ENCODE measurements at regions not wholly inside any gene's neighbourhood (a gene's known extent, or its start where the extent isn't known, plus 50 kb on each side); places are given as distances from the start of the nearest gene placed in this dataset.

DNA sequence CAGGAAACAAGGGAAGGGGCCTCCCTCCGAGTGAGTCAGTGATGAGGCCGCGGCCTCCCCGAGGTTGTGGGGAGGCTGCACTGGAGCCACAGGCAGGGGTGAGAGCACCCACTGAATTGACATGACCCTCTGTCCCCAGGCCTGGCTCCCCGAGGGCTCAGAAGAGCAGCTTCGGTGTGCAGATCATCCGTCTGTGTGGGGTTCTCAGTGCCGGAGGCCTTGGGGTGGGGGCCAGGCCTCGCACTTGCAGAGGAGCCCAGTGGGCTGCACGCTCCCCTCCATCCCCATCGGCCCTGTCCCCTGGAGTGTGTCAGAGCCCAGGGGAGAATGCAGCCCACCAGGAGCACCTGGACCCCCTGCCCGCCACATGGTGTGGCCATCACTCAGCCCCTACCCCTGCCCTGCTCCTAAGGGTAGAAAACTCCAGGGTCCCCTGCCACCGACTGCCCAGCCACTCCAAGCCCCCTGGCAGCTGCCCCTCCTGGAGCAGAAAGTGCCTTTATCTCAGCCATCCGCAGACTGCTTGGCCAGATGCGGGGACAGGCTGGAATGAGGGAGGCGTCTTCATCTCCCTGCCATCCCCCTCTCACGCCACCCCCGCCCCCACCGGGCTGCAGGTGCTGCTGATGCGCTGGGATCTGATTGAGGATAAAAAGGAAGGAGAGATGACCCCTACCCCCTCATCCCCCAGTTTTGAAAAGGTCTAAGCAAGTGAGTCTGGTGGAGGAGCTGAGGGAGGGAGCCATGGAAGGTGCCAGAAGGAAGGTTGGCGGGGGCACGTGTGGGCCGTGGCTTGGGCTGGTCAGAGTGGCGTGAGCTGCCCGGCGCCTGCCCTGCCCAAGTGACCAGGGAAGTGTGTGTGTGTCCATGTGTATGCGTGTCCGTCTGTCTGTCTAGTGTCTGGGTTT, 358.3 kb downstream of the SEC14L1 start:
- TF ChIP-seq, protein P1, sequence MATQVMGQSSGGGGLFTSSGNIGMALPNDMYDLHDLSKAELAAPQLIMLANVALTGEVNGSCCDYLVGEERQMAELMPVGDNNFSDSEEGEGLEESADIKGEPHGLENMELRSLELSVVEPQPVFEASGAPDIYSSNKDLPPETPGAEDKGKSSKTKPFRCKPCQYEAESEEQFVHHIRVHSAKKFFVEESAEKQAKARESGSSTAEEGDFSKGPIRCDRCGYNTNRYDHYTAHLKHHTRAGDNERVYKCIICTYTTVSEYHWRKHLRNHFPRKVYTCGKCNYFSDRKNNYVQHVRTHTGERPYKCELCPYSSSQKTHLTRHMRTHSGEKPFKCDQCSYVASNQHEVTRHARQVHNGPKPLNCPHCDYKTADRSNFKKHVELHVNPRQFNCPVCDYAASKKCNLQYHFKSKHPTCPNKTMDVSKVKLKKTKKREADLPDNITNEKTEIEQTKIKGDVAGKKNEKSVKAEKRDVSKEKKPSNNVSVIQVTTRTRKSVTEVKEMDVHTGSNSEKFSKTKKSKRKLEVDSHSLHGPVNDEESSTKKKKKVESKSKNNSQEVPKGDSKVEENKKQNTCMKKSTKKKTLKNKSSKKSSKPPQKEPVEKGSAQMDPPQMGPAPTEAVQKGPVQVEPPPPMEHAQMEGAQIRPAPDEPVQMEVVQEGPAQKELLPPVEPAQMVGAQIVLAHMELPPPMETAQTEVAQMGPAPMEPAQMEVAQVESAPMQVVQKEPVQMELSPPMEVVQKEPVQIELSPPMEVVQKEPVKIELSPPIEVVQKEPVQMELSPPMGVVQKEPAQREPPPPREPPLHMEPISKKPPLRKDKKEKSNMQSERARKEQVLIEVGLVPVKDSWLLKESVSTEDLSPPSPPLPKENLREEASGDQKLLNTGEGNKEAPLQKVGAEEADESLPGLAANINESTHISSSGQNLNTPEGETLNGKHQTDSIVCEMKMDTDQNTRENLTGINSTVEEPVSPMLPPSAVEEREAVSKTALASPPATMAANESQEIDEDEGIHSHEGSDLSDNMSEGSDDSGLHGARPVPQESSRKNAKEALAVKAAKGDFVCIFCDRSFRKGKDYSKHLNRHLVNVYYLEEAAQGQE (IDR thresholded peaks at IDR 0.05; ENCODE audit: insufficient read depth in 1 of 2, low read depth in 2 of 2, low read length in 2 of 2), result no peak
- TF ChIP-seq TAF1 (IDR thresholded peaks at IDR 0.05; ENCODE audit: borderline replicate concordance, insufficient read depth, low read length), result no peak
- no peak for TF ChIP-seq FOXP2 (optimal IDR thresholded peaks at IDR 0.05; ENCODE audit: borderline replicate concordance, extremely low read depth, extremely low read length, insufficient read depth)
- TF ChIP-seq SIN3A (IDR thresholded peaks at IDR 0.05; ENCODE audit: borderline replicate concordance, insufficient read depth, low read length), result no peak
- no peak for TF ChIP-seq POLR2AphosphoS5 (IDR thresholded peaks at IDR 0.05; ENCODE audit: low read depth, low read length)

DNA sequence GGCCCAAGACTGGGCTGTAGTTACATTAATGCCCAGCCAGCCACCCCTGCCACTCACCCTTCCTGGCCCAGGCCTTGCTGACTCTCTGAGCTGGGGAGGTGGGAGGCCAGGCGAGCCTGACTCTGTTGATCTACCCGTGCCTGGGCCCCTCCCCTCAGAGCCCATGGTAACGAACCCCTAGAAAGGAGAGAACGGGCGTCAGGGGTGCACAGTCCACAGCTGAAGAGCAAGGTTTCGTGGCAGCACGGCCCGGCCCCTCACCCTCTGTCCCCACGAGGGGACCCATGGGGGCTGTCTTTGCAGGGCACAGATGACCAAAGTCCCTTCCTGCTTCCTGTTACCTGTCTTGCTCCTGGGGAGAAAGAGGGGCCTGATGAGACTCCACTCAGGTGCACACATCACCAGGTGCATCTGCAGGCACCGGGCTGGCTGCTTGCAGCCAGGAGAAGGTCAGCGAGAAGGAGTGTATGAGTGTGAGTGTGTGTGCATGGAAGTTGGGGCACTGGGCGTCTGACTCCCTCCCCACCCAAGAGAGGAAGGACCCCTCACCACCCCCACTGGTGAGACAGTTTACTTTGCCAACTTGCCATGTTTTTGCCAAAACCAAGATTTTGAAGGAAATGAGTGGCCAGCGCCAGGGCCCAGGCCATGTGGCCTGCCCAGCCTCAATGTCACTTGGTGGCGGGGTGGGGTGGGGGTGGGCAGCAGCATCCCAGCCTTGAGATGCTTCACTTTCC, 359.1 kb downstream of the SEC14L1 start:
- no peak for TF ChIP-seq SIN3A (IDR thresholded peaks at IDR 0.05; ENCODE audit: borderline replicate concordance, insufficient read depth, low read length)
- no peak for TF ChIP-seq FOXP2 (optimal IDR thresholded peaks at IDR 0.05; ENCODE audit: borderline replicate concordance, extremely low read depth, extremely low read length, insufficient read depth)
- TF ChIP-seq POLR2AphosphoS5 (IDR thresholded peaks at IDR 0.05; ENCODE audit: low read depth, low read length), result no peak
- TF ChIP-seq TAF1 (IDR thresholded peaks at IDR 0.05; ENCODE audit: borderline replicate concordance, insufficient read depth, low read length), result no peak
- TF ChIP-seq, protein P1 (IDR thresholded peaks at IDR 0.05; ENCODE audit: insufficient read depth in 1 of 2, low read depth in 2 of 2, low read length in 2 of 2), result no peak

DNA sequence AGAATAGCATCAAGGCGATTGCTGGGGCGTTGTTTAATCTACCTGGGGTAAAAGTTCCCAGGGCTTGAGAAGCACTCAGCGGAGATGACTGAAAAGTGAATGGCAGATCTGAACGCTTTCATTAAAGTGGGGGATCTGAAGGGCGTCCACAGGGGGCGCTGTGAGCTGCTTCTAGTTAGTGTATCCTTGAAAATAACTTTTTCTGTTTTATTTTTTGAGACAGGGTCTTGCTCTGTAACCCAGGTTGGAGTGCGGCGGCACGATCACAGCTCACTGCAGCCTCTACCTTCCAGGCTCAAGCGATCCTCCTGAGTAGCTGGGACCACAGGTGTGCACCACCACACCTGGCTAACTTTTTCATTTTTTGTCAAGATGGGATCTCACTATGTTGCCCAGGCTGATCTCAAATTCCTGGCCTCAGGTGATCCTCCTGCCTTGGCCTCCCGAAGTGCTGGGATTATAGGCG, 360.4 kb downstream of the SEC14L1 start:
- TF ChIP-seq POLR2AphosphoS5 (IDR thresholded peaks at IDR 0.05; ENCODE audit: low read depth, low read length) (no peak), TAF1 (IDR thresholded peaks at IDR 0.05; ENCODE audit: borderline replicate concordance, insufficient read depth, low read length) (no peak), FOXP2 (optimal IDR thresholded peaks at IDR 0.05; ENCODE audit: borderline replicate concordance, extremely low read depth, extremely low read length, insufficient read depth) (no peak)
- TF ChIP-seq, protein P1 (IDR thresholded peaks at IDR 0.05; ENCODE audit: insufficient read depth in 1 of 2, low read depth in 2 of 2, low read length in 2 of 2), result no peak

DNA sequence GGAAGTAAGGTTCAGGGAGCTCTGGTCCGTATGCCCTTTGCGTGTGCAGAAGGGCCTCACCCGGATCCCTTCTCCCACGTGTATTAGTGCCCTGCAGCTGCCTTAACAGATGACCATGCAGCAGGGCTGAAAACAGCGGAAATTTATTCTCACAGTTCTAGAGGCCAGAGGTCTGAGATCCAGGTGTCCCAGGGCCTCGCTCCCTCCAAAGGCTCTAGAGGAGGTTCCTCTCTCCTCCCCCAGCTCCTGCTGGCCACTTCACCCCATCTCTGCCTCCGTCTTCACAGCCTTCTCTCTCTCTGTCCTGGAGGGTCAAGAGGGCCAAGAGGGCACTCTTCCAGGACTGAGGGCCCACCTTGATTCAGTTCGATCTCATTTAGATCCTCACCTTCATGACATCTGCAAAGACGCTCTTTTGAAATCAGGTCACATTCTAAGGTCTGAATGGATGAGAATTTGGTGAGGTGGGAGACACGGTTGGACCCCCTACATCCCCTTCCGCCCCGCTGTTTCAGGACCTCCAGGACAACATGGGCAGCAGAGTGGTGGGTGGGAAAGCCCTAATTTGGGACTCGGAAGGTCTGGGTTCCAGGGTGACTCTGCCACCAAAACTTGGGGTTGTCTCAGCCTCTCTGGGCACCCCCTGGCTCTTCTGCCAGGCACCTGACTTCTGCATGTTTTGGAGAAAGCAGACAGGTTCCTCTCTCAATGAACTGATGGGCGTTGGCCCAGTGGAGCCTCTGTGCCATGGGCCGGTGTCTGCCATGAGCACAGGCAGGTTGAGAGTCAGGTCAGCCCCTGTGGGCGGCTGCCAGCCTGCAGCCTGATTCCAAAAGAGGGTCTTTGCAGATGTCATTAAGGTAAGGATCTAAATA, 361.2 kb downstream of the SEC14L1 start:
- TF ChIP-seq, protein P1 (IDR thresholded peaks at IDR 0.05; ENCODE audit: insufficient read depth in 1 of 2, low read depth in 2 of 2, low read length in 2 of 2), result no peak
- TF ChIP-seq FOXP2 (optimal IDR thresholded peaks at IDR 0.05; ENCODE audit: borderline replicate concordance, extremely low read depth, extremely low read length, insufficient read depth) (no peak), SIN3A (IDR thresholded peaks at IDR 0.05; ENCODE audit: borderline replicate concordance, insufficient read depth, low read length) (no peak), POLR2AphosphoS5 (IDR thresholded peaks at IDR 0.05; ENCODE audit: low read depth, low read length) (no peak), TAF1 (IDR thresholded peaks at IDR 0.05; ENCODE audit: borderline replicate concordance, insufficient read depth, low read length) (no peak)

Data from PFSK-1 (cell line).